ENCODE measurements at regions not wholly inside any gene's neighbourhood (a gene's known extent, or its start where the extent isn't known, plus 50 kb on each side); places are given as distances from the start of the nearest gene placed in this dataset.
"Not testable (repeated sequence)": the region's sequence is repeated elsewhere in the genome, so short reads cannot be mapped to it uniquely, and the experiment has no call there.

- DNase-seq, result no peak
- 88% methylated on average over 1 of the region's 2 CpGs for WGBS (ENCODE audit: insufficient coverage)
- no peak overlapping the region for H3K4me2 ChIP-seq (replicated peaks; ENCODE audit: extremely low read depth, low read length, poor library complexity, severe bottlenecking)
These were observed 176.0 kb upstream of the SVIL start for GRCh38 chr10:29810816-29811215.

GRCh38 chr10:29810231-29810630, 175.5 kb upstream of the SVIL start:
- H3K27me3 ChIP-seq (ENCODE audit: control insufficient read depth in 2 of 2, insufficient read depth in 2 of 2, low read length in 2 of 2); H3K27ac ChIP-seq (ENCODE audit: low read depth in 1 of 2, low read length in 2 of 2); H4K20me1 ChIP-seq (ENCODE audit: insufficient read depth, low read length); H3K79me2 ChIP-seq (ENCODE audit: insufficient read depth, low read length); H3K27me3 Mint-ChIP-seq (ENCODE audit: low read depth in 3 of 3); H3K9me3 Mint-ChIP-seq; H3K27ac Mint-ChIP-seq; DNase-seq; H3K36me3 Mint-ChIP-seq; H2AFZ ChIP-seq (ENCODE audit: insufficient read depth, low read depth, low read length, poor library complexity, severe bottlenecking); intact Hi-C loops (cut with micrococcal nuclease); H3K36me3 ChIP-seq (replicated peaks in 1 of 2; ENCODE audit: control insufficient read depth in 1 of 2, insufficient read depth in 2 of 2, low read length in 2 of 2); H3K4me3 Mint-ChIP-seq; H3K4me3 ChIP-seq (replicated peaks in 1 of 3; ENCODE audit: low read depth in 2 of 3, low read length in 3 of 3); H3K4me2 ChIP-seq (replicated peaks; ENCODE audit: extremely low read depth, low read length, poor library complexity, severe bottlenecking); H3K9me3 ChIP-seq (replicated peaks in 1 of 2; ENCODE audit: control insufficient read depth in 1 of 2, insufficient read depth in 1 of 2, low read length in 2 of 2); H3K9ac ChIP-seq (ENCODE audit: insufficient read depth, low read length, poor library complexity, severe bottlenecking): not testable (repeated sequence)
- H3K4me1 Mint-ChIP-seq, result peaks cover 23% of the 10 kb centered on the region
- WGBS (ENCODE audit: insufficient coverage), result 80% methylated on average over 1 of the region's 3 CpGs
- peaks cover 17 to 18% of the 10 kb centered on the region in 2 donors for H3K4me1 ChIP-seq (ENCODE audit: control insufficient read depth in 1 of 2, insufficient read depth in 2 of 2, low read length in 2 of 2)

More at GRCh38 chr10:29810816-29811215, 176.0 kb upstream of the SVIL start:
- peaks cover 23% of the 10 kb centered on the region for H3K4me1 Mint-ChIP-seq
- peaks cover 1 to 7% (median 4%) of the 10 kb centered on the region in 3 donors for H3K27me3 Mint-ChIP-seq (ENCODE audit: low read depth in 3 of 3)
- Histone ChIP-seq H3K36me3 (replicated peaks in 1 of 2; ENCODE audit: control insufficient read depth in 1 of 2, insufficient read depth in 2 of 2, low read length in 2 of 2) (no peaks in the 10 kb centered on the region), H3K27ac (ENCODE audit: low read depth in 1 of 2, low read length in 2 of 2) (no peak overlapping the region), H4K20me1 (ENCODE audit: insufficient read depth, low read length) (no peaks in the 10 kb centered on the region), H3K4me3 (replicated peaks in 1 of 3; ENCODE audit: low read depth in 2 of 3, low read length in 3 of 3) (no peak overlapping the region), H3K79me2 (ENCODE audit: insufficient read depth, low read length) (no peaks in the 10 kb centered on the region), H3K27me3 (ENCODE audit: control insufficient read depth in 2 of 2, insufficient read depth in 2 of 2, low read length in 2 of 2) (no peaks in the 10 kb centered on the region), H3K9me3 (replicated peaks in 1 of 2; ENCODE audit: control insufficient read depth in 1 of 2, insufficient read depth in 1 of 2, low read length in 2 of 2) (no peaks in the 10 kb centered on the region), H3K9ac (ENCODE audit: insufficient read depth, low read length, poor library complexity, severe bottlenecking) (no peak overlapping the region), H2AFZ (ENCODE audit: insufficient read depth, low read depth, low read length, poor library complexity, severe bottlenecking) (peak overlapping the region; percentile 27), H3K4me1 (ENCODE audit: control insufficient read depth in 1 of 2, insufficient read depth in 2 of 2, low read length in 2 of 2) (peaks cover 16 to 17% of the 10 kb centered on the region in 2 donors)
- no peak overlapping the region for H3K4me3 Mint-ChIP-seq
- intact Hi-C loops (cut with micrococcal nuclease), result no loop called here
- H3K27ac Mint-ChIP-seq, result peak overlapping the region in 2 of 7 donors; percentile 9 to 69
- H3K36me3 Mint-ChIP-seq, result no peaks in the 10 kb centered on the region
- no peak for TF ChIP-seq CTCF (IDR thresholded peaks at IDR 0.05)
- H3K9me3 Mint-ChIP-seq, result peaks cover 0 to 5% (median 0%) of the 10 kb centered on the region in 7 donors

All from CD14-positive monocyte (primary cell).